ENCODE measurements at regions not wholly inside any gene's neighbourhood (a gene's known extent, or its start where the extent isn't known, plus 50 kb on each side); places are given as distances from the start of the nearest gene placed in this dataset.

DNA sequence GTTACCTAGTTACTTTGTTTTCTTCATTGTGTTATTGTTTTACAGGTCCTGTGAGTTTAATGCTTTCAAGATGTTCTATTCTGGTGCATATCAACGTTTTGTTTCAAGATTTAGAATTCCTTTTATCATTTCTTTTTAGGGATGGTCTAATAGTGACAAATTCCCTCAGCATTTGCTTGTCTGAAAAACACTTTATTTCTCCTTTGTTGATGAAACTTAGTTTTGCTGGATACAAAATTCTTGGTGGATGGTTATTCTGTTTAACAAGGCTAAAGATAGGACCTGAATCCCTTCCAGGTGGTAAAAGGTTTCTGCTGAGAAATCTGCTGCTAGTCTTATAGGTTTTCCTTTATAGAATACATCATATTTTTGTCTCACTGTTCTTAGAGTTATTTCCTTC, 102.3 kb downstream of the RND3 start:
- no peak for TF ChIP-seq POLR2A (IDR thresholded peaks at IDR 0.05; ENCODE audit: low read depth, low read length)
- TF ChIP-seq, protein P1, sequence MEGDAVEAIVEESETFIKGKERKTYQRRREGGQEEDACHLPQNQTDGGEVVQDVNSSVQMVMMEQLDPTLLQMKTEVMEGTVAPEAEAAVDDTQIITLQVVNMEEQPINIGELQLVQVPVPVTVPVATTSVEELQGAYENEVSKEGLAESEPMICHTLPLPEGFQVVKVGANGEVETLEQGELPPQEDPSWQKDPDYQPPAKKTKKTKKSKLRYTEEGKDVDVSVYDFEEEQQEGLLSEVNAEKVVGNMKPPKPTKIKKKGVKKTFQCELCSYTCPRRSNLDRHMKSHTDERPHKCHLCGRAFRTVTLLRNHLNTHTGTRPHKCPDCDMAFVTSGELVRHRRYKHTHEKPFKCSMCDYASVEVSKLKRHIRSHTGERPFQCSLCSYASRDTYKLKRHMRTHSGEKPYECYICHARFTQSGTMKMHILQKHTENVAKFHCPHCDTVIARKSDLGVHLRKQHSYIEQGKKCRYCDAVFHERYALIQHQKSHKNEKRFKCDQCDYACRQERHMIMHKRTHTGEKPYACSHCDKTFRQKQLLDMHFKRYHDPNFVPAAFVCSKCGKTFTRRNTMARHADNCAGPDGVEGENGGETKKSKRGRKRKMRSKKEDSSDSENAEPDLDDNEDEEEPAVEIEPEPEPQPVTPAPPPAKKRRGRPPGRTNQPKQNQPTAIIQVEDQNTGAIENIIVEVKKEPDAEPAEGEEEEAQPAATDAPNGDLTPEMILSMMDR (IDR thresholded peaks at IDR 0.05; ENCODE audit: extremely low read depth in 1 of 2, insufficient read depth in 1 of 2, low read depth in 1 of 2, low read length in 2 of 2) = no peak
